Liver (tissue), 8 donors: ENCODE measurements at regions not wholly inside any gene's neighbourhood (a gene's known extent, or its start where the extent isn't known, plus 50 kb on each side); places are given as distances from the start of the nearest gene placed in this dataset.

Source experiments
- DNase-seq: peaks from one replicate; pipeline ENCODE4 v3.0.0-alpha.2; 2017; ENCODE audit warnings: low spot score
- H3K27ac ChIP-seq, 2 donors: one replicate each; pipeline ENCODE4 v1.7.0; 2013; ENCODE audit warnings: inconsistent platforms in 2 of 2, low read length in 2 of 2, control low read depth in 1 of 2, low read depth in 1 of 2, mild to moderate bottlenecking in 1 of 2
- H3K27me3 ChIP-seq, 4 donors: one replicate each; pipeline versions ENCODE4 v1.6.1 to v1.7.0; 2013; ENCODE audit warnings: low read length in 3 of 4, inconsistent platforms in 1 of 4, mild to moderate bottlenecking in 1 of 4, moderate library complexity in 1 of 4; ENCODE audit not compliant: control insufficient read depth in 4 of 4, insufficient read depth in 4 of 4
- H3K36me3 ChIP-seq, 4 donors: one replicate each; pipeline versions ENCODE4 v1.6.1 to v1.7.0; 2013; ENCODE audit warnings: low read length in 3 of 4, mild to moderate bottlenecking in 3 of 4, low read depth in 1 of 4, moderate library complexity in 1 of 4; ENCODE audit not compliant: control insufficient read depth in 4 of 4, insufficient read depth in 3 of 4
- H3K4me1 ChIP-seq, 4 donors: one replicate each; pipeline versions ENCODE4 v1.6.1 to v1.7.0; 2013; ENCODE audit warnings: low read length in 3 of 4, mild to moderate bottlenecking in 3 of 4, moderate library complexity in 1 of 4; ENCODE audit not compliant: control insufficient read depth in 4 of 4, insufficient read depth in 4 of 4
- H3K4me3 ChIP-seq, 3 donors: one replicate each; pipeline versions ENCODE4 v1.6.1 to v1.7.0; 2013; ENCODE audit warnings: low read length in 3 of 3, control low read depth in 1 of 3, low read depth in 1 of 3, mild to moderate bottlenecking in 1 of 3
- H3K9ac ChIP-seq, 2 donors: one replicate each; pipeline ENCODE4 v1.7.0; 2013; ENCODE audit warnings: low read length in 2 of 2, mild to moderate bottlenecking in 2 of 2, moderate library complexity in 2 of 2, control low read depth in 1 of 2, low read depth in 1 of 2
- H3K9me3 ChIP-seq, 4 donors: one replicate each; pipeline versions ENCODE4 v1.6.1 to v1.7.0; 2013; ENCODE audit warnings: low read length in 3 of 4; ENCODE audit not compliant: control insufficient read depth in 4 of 4
- ATF3 ChIP-seq: IDR thresholded peaks from 2 replicates; pipeline ENCODE4 v1.6.1; 2016; ENCODE audit warnings: antibody characterized with exemption
- CTCF ChIP-seq: fragments of 150-350 bp; IDR thresholded peaks from 2 replicates; pipeline ENCODE4 v1.5.1; 2017; ENCODE audit warnings: improper control_type of control experiment, low read depth, low read length; ENCODE audit not compliant: missing input control
- EGR1 ChIP-seq, 2 donors: IDR thresholded peaks; 2 replicates each; pipeline ENCODE4 v1.6.1; 2016 to 2018; ENCODE audit warnings: antibody characterized with exemption in 2 of 2, low read depth in 2 of 2
- FOXA1 ChIP-seq: IDR thresholded peaks from 2 replicates; pipeline ENCODE4 v1.6.1; 2016; ENCODE audit warnings: antibody characterized with exemption
- FOXA2 ChIP-seq: IDR thresholded peaks from 2 replicates; pipeline ENCODE4 v1.6.1; 2016; ENCODE audit warnings: antibody characterized with exemption
- GABPA ChIP-seq, 2 donors: IDR thresholded peaks in 1 of 2; conservative IDR thresholded peaks in 1 of 2; 2 replicates each; pipeline ENCODE4 v1.6.1; 2016; ENCODE audit warnings: antibody characterized with exemption in 2 of 2, mild to moderate bottlenecking in 1 of 2, moderate library complexity in 1 of 2
- HNF4A ChIP-seq, 2 donors: conservative IDR thresholded peaks; 2 replicates each; pipeline ENCODE4 v1.6.1; 2016; ENCODE audit warnings: antibody characterized with exemption in 2 of 2, mild to moderate bottlenecking in 2 of 2
- HNF4G ChIP-seq: IDR thresholded peaks from 2 replicates; pipeline ENCODE4 v1.6.1; 2016; ENCODE audit warnings: antibody characterized with exemption
- JUND ChIP-seq, 2 donors: IDR thresholded peaks; 2 replicates each; pipeline ENCODE4 v1.6.1; 2016; ENCODE audit warnings: antibody characterized with exemption in 2 of 2
- MAX ChIP-seq: IDR thresholded peaks from 2 replicates; pipeline ENCODE4 v1.6.1; 2016; ENCODE audit warnings: antibody characterized with exemption
- NR2F2 ChIP-seq: IDR thresholded peaks from 2 replicates; pipeline ENCODE4 v1.6.1; 2016; ENCODE audit warnings: antibody characterized with exemption
- RAD21 ChIP-seq, 2 donors: IDR thresholded peaks; 2 replicates each; pipeline ENCODE4 v1.6.1; 2016; ENCODE audit warnings: antibody characterized with exemption in 2 of 2, mild to moderate bottlenecking in 2 of 2
- REST ChIP-seq: IDR thresholded peaks from 2 replicates; pipeline ENCODE4 v1.6.1; 2016; ENCODE audit warnings: antibody characterized with exemption, mild to moderate bottlenecking
- RXRA ChIP-seq, 2 donors: IDR thresholded peaks; 2 replicates each; pipeline ENCODE4 v1.6.1; 2017 to 2018; ENCODE audit warnings: antibody characterized with exemption in 2 of 2, mild to moderate bottlenecking in 1 of 2
- SP1 ChIP-seq: IDR thresholded peaks from 2 replicates; pipeline ENCODE4 v1.6.1; 2018; ENCODE audit warnings: antibody characterized with exemption, mild to moderate bottlenecking
- TAF1 ChIP-seq: conservative IDR thresholded peaks from 2 replicates; pipeline ENCODE4 v1.6.1; 2016; ENCODE audit warnings: antibody characterized with exemption, mild to moderate bottlenecking
- YY1 ChIP-seq: IDR thresholded peaks from 2 replicates; pipeline ENCODE4 v1.6.1; 2016; ENCODE audit warnings: antibody characterized with exemption, mild to moderate bottlenecking
- ZBTB33 ChIP-seq: IDR thresholded peaks from 2 replicates; pipeline ENCODE4 v1.6.1; 2016; ENCODE audit warnings: antibody characterized with exemption
- WGBS: extraction: QIAGEN DNeasy Blood & Tissue Kit; methylation state at CpG from one replicate; pipeline ENCODE4 v1.1.7; 2013; 5-methylcytosine and 5-hydroxymethylcytosine counted together
- donor health status: healthy.
- donor health status: healthy.
- donor health status: healthy.
- donor health status: healthy.
- donor health status: healthy.

- TF ChIP-seq RXRA (IDR thresholded peaks at IDR 0.05), result peak; percentile 71 to 74
- peak; percentile 29 for TF ChIP-seq ATF3
- peak; percentile 20 for TF ChIP-seq FOXA2
- no peak for TF ChIP-seq FOXA1
- TF ChIP-seq EGR1 (IDR thresholded peaks at IDR 0.05; ENCODE audit: low read depth in 2 of 2), result no peak
- peak; percentile 21 for TF ChIP-seq MAX
- no peak for TF ChIP-seq NR2F2
- TF ChIP-seq JUND (IDR thresholded peaks at IDR 0.05), result no peak
- peak; percentile 74 to 82 for TF ChIP-seq RAD21 (IDR thresholded peaks at IDR 0.05)
- TF ChIP-seq GABPA (IDR thresholded peaks at IDR 0.05 in 1 of 2, conservative IDR thresholded peaks at IDR 0.05 in 1 of 2), result no peak
- no peak for TF ChIP-seq TAF1
- peak; percentile 36 for TF ChIP-seq YY1
- peak; percentile 37 for TF ChIP-seq REST
- peak; percentile 35 for TF ChIP-seq CTCF
- TF ChIP-seq SP1, result peak; percentile 77
- TF ChIP-seq HNF4A (conservative IDR thresholded peaks at IDR 0.05), result peak; percentile 88 to 90
- no peak for TF ChIP-seq ZBTB33
- peak; percentile 67 for TF ChIP-seq HNF4G
These were observed 123.9 kb upstream of the GC start for GRCh38 chr4:71907782-71908181.

More at GRCh38 chr4:71907782-71908181, 123.9 kb upstream of the GC start:
- Histone ChIP-seq H3K4me1 (peaks cover 2 to 24% (median 9%) of the 10 kb centered on the region in 4 donors), H3K9ac (no peak overlapping the region), H3K27me3 (no peaks in the 10 kb centered on the region), H3K9me3 (peaks cover 0 to 5% (median 0%) of the 10 kb centered on the region in 4 donors), H3K36me3 (no peaks in the 10 kb centered on the region), H3K4me3 (no peak overlapping the region), H3K27ac (no peak overlapping the region)
- WGBS, result 25% methylated on average over 3 of the region's 3 CpGs
- no peak for DNase-seq
